OCI-LY7 (cell line): ENCODE measurements at regions not wholly inside any gene's neighbourhood (a gene's known extent, or its start where the extent isn't known, plus 50 kb on each side); places are given as distances from the start of the nearest gene placed in this dataset.
A peak's percentile ranks its signal among the peaks of the same experiment; 100 is the strongest.

Experiments
- BruUV-seq: library from RNA; stranded (reverse); fragments of 400-500 nt; replicated peaks from 2 replicates; lab custom pipeline; 2021; lab: Mats Ljungman, UMichigan
- CTCF ChIA-PET: fragments of 300-600 bp; sonication (Branson Sonifier 250); formaldehyde crosslinking; loops from one replicate; lab custom pipeline; 2022; ENCODE audit warnings: antibody characterized with exemption; ENCODE audit not compliant: unreplicated experiment; lab: Charles Lee
- POLR2A ChIA-PET: fragments of 300-600 bp; sonication (Branson Sonifier 250); formaldehyde crosslinking; loops from one replicate; lab custom pipeline; 2022; ENCODE audit warnings: antibody characterized with exemption; lab: Charles Lee
- DNase-seq: peaks from one replicate; pipeline ENCODE4 v3.0.0-alpha.2; 2015; ENCODE audit warnings: low spot score
- H2AFZ ChIP-seq: fragments of 200-600 bp; sonication (generic), shearing (Covaris generic); 2 replicates; pipeline ENCODE4 v1.6.1; 2014; ENCODE audit warnings: mild to moderate bottlenecking, antibody characterized with exemption, low read length, moderate library complexity
- H3K27ac ChIP-seq: fragments of 200-600 bp; sonication (generic); 2 replicates; pipeline ENCODE4 v1.5.1; 2014; ENCODE audit warnings: mixed run types, low read depth, mild to moderate bottlenecking, moderate library complexity, low read length, inconsistent platforms; ENCODE audit not compliant: poor library complexity, severe bottlenecking
- H3K36me3 ChIP-seq: fragments of 200-600 bp; sonication (generic); 2 replicates; pipeline ENCODE4 v1.6.1; 2014; ENCODE audit warnings: mild to moderate bottlenecking, antibody characterized with exemption, low read length, moderate library complexity, mixed read lengths; ENCODE audit not compliant: insufficient read depth
- H3K4me1 ChIP-seq: fragments of 200-600 bp; sonication (generic); 2 replicates; pipeline ENCODE4 v1.5.1; 2014; ENCODE audit warnings: mild to moderate bottlenecking, low read length; ENCODE audit not compliant: insufficient read depth, poor library complexity, severe bottlenecking
- H3K4me2 ChIP-seq: fragments of 200-600 bp; sonication (generic); 2 replicates; pipeline ENCODE4 v1.6.1; 2014; ENCODE audit warnings: mild to moderate bottlenecking, low read length
- H3K4me3 ChIP-seq: fragments of 200-600 bp; sonication (generic); 2 replicates; pipeline ENCODE4 v1.5.1; 2014; ENCODE audit warnings: mild to moderate bottlenecking, low read depth, low read length; ENCODE audit not compliant: poor library complexity, severe bottlenecking
- H3K79me2 ChIP-seq: fragments of 200-600 bp; sonication (generic); 2 replicates; pipeline ENCODE4 v1.6.1; 2016; ENCODE audit warnings: low read depth, mild to moderate bottlenecking, low read length, moderate library complexity, mixed read lengths; ENCODE audit not compliant: insufficient read depth
- H3K9me2 ChIP-seq: fragments of 200-600 bp; sonication (generic); 2 replicates; pipeline ENCODE4 v1.6.1; 2016; ENCODE audit warnings: mild to moderate bottlenecking, low read length, mixed read lengths; ENCODE audit not compliant: insufficient read depth
- H3K9me3 ChIP-seq: fragments of 200-600 bp; sonication (generic); 2 replicates; pipeline ENCODE4 v1.6.1; 2014; ENCODE audit warnings: mild to moderate bottlenecking, mixed run types, low read length, mixed read lengths
- H4K20me1 ChIP-seq: fragments of 200-600 bp; sonication (generic); 2 replicates; pipeline ENCODE4 v1.6.1; 2014; ENCODE audit warnings: mild to moderate bottlenecking, antibody characterized with exemption, low read length, moderate library complexity, mixed read lengths; ENCODE audit not compliant: insufficient read depth
- EZH2phosphoT487 ChIP-seq: fragments of 200-600 bp; sonication (generic); IDR thresholded peaks from 2 replicates; pipeline ENCODE4 v1.6.1; 2018; ENCODE audit warnings: low read depth, borderline replicate concordance, mild to moderate bottlenecking, mixed run types, antibody characterized with exemption, low read length, moderate library complexity, mixed read lengths
- intact Hi-C: fragments of 100-400 bp; cut with micrococcal nuclease; formaldehyde crosslinking; loops from one replicate; pipeline ENCODE4 v1.10.0; 2022; ENCODE audit not compliant: unreplicated experiment
- TF ChIP-seq, protein P1 (sequence below): fragments of 200-600 bp; sonication (generic); conservative IDR thresholded peaks from 2 replicates; pipeline ENCODE4 v1.5.1; 2014; ENCODE audit warnings: mild to moderate bottlenecking, antibody characterized with exemption, low read length, moderate library complexity, mixed read lengths

DNA sequence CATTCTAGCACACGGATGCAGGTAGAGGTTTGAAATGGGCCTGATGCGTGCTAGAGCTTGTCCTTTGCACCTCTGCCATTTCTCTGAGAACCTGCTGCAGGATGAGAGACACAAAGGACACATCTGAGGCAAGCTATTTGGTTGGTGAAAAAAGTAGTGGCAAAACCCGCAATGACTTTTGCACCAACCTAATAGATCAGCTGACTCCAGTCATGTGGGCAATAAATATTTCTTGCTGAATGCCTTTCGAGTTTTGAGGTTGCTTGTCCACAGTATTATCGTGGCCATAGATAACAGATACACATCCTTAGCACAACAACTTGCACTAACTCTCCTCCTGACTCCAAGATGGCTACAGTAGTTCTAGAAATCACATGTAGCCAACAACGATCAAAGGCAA lies 57.8 kb upstream of the ZNF423 start:
- Histone ChIP-seq H3K4me2 (no peak overlapping the region), H3K9me2 (no peaks in the 10 kb centered on the region), H3K27ac (no peak overlapping the region), H2AFZ (no peak overlapping the region), H3K4me3 (no peak overlapping the region), H3K36me3 (no peaks in the 10 kb centered on the region), H3K79me2 (no peaks in the 10 kb centered on the region), H3K4me1 (no peaks in the 10 kb centered on the region), H4K20me1 (no peaks in the 10 kb centered on the region), H3K9me3 (no peaks in the 10 kb centered on the region)
- DNase-seq: no peak
- ChIA-PET POLR2A (no interaction called here), CTCF (interaction anchor here (0.6 kb wide), 1 partner anchor 741 kb away, joined by 3 read pairs; no protein-coding TSS in a partner anchor)
- intact Hi-C loops: no loop called here
- TF ChIP-seq, protein P1, sequence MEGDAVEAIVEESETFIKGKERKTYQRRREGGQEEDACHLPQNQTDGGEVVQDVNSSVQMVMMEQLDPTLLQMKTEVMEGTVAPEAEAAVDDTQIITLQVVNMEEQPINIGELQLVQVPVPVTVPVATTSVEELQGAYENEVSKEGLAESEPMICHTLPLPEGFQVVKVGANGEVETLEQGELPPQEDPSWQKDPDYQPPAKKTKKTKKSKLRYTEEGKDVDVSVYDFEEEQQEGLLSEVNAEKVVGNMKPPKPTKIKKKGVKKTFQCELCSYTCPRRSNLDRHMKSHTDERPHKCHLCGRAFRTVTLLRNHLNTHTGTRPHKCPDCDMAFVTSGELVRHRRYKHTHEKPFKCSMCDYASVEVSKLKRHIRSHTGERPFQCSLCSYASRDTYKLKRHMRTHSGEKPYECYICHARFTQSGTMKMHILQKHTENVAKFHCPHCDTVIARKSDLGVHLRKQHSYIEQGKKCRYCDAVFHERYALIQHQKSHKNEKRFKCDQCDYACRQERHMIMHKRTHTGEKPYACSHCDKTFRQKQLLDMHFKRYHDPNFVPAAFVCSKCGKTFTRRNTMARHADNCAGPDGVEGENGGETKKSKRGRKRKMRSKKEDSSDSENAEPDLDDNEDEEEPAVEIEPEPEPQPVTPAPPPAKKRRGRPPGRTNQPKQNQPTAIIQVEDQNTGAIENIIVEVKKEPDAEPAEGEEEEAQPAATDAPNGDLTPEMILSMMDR: no peak
- TF ChIP-seq EZH2phosphoT487: no peak
- BruUV-seq: no TSS peak

DNA sequence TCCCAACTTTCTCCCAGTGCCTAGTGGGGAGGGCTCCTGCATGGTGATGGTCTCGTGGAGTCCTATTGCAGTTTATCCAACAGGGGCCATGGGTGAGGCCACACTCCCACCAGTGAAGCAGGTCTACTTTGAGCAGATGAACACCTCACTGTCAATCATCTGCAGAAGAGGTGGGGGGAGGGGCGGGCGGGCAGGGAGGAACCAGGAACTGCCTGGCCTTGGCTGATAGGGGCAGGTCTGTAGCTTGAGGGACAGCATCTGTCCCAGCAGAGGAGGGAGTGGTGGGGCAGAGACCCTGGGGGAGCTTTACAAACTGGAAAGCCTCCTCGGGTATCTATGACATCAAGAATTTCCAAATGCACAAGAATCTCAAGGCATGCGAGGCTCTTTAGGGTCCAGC lies 58.7 kb upstream of the ZNF423 start:
- Histone ChIP-seq H4K20me1 (no peaks in the 10 kb centered on the region), H3K36me3 (no peaks in the 10 kb centered on the region), H3K27ac (no peak overlapping the region), H3K4me3 (no peak overlapping the region), H3K9me2 (no peaks in the 10 kb centered on the region), H3K4me1 (no peaks in the 10 kb centered on the region), H3K79me2 (no peaks in the 10 kb centered on the region), H2AFZ (no peak overlapping the region), H3K4me2 (no peak overlapping the region), H3K9me3 (no peaks in the 10 kb centered on the region)
- TF ChIP-seq, protein P1: no peak
- no peak for TF ChIP-seq EZH2phosphoT487
- intact Hi-C loops: no loop called here
- BruUV-seq: no TSS peak
- no peak for DNase-seq
- ChIA-PET CTCF (no interaction called here), POLR2A (no interaction called here)

DNA sequence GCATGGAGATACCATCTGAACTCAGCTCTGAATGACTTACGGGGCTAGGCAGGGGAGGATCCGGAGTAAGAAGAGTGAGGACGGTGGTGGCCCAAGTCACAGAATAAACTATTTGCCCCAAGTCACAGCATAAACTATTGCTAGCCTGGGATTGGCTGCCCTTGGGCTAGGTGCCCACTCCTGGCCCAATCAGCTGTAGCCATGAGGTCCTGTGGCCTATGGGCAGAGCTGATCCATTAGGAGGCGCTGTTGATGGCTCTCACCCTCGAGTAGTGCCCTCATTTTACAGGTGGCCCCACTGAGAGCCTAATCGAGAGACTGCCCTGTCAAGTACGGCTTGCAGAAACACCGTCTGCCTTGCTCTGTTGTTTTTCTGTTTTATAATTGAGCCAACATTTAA lies 62.3 kb upstream of the ZNF423 start:
- no peaks in the 10 kb centered on the region for H3K4me1 ChIP-seq
- H3K9me2 ChIP-seq: no peaks in the 10 kb centered on the region
- intact Hi-C loops: no loop called here
- no peak overlapping the region for H3K4me2 ChIP-seq
- POLR2A ChIA-PET: no interaction called here
- H2AFZ ChIP-seq: no peak overlapping the region
- CTCF ChIA-PET: no interaction called here
- no peak overlapping the region for H3K4me3 ChIP-seq
- H3K9me3 ChIP-seq: no peaks in the 10 kb centered on the region
- no peaks in the 10 kb centered on the region for H4K20me1 ChIP-seq
- DNase-seq: no peak
- no peaks in the 10 kb centered on the region for H3K36me3 ChIP-seq
- H3K27ac ChIP-seq: no peak overlapping the region
- no TSS peak for BruUV-seq
- no peak for TF ChIP-seq EZH2phosphoT487
- TF ChIP-seq, protein P1: 0 out of 2 replicates have a peak, but pooled peaks have one; percentile 21
- H3K79me2 ChIP-seq: no peaks in the 10 kb centered on the region
